ENCODE measurements at regions not wholly inside any gene's neighbourhood (a gene's known extent, or its start where the extent isn't known, plus 50 kb on each side); places are given as distances from the start of the nearest gene placed in this dataset.
A peak's percentile ranks its signal among the peaks of the same experiment; 100 is the strongest.
"Not testable (repeated sequence)": the region's sequence is repeated elsewhere in the genome, so short reads cannot be mapped to it uniquely, and the experiment has no call there.

DNA sequence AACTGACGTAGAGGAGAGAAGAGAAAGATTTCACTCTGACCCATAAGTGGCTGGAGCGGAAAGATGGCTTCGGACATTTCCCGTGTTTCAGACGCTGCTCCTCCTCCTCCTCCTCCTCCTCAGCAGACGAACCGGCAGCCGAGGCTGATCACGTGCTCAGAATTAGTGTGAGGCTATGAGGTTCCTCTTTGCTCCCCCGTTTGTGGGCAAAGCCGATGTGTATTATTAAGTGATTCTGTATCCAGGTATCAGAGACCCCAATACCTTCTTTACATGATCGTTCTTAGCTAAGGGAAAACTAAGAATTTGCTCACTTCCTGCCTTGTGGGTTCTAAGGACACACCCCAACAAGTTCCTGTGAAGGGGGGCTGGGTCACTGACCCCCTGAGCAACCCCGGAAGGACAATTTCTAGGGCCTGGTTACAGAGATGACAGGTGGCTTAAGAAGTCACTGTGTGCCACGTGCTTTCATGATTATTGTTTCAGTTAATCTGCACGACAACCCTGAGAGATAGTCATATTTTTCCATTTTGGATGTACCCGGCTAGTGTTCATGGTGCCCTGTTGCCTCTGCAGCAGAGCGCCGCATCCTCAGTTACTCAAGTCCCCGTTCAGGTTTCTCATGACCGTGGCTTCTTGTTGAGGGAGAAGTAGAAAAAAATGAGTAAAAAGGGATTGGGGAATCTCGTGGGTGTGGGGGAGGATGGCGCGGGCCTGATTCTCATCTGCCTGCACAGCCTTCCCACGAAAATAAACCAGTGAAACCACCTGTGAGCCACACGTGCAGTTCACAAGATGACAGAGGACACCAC is 671.8 kb downstream of the QKI start:
- Histone ChIP-seq H3K4me3 (ENCODE audit: low read length) (no peak overlapping the region), H3K4me1 (ENCODE audit: control insufficient read depth, insufficient read depth, low read length) (no peaks in the 10 kb centered on the region), H3K9me3 (ENCODE audit: control insufficient read depth, low read depth, low read length) (peaks cover 9% of the 10 kb centered on the region), H3K36me3 (ENCODE audit: control insufficient read depth, insufficient read depth, low read length) (no peaks in the 10 kb centered on the region), H3K27me3 (ENCODE audit: control insufficient read depth, insufficient read depth, low read length) (no peaks in the 10 kb centered on the region), H3K27ac (ENCODE audit: low read length) (no peak overlapping the region)
- no peak for DNase-seq
- no CpG with 5 or more reads among the region's 25 CpGs for WGBS (ENCODE audit: insufficient coverage, low lambda C conversion rate)

GRCh38 chr6:164085091-164086075 is 670.9 kb downstream of the QKI start:
- H3K4me1 ChIP-seq (ENCODE audit: control insufficient read depth, insufficient read depth, low read length): no peaks in the 10 kb centered on the region
- H3K36me3 ChIP-seq (ENCODE audit: control insufficient read depth, insufficient read depth, low read length): no peaks in the 10 kb centered on the region
- no peak overlapping the region for H3K27ac ChIP-seq (ENCODE audit: low read length)
- DNase-seq: peak; percentile 21 to 26
- H3K4me3 ChIP-seq (ENCODE audit: low read length): no peak overlapping the region
- peaks cover 7% of the 10 kb centered on the region for H3K9me3 ChIP-seq (ENCODE audit: control insufficient read depth, low read depth, low read length)
- no peaks in the 10 kb centered on the region for H3K27me3 ChIP-seq (ENCODE audit: control insufficient read depth, insufficient read depth, low read length)
- no CpG with 5 or more reads among the region's 33 CpGs for WGBS (ENCODE audit: insufficient coverage, low lambda C conversion rate)

DNA sequence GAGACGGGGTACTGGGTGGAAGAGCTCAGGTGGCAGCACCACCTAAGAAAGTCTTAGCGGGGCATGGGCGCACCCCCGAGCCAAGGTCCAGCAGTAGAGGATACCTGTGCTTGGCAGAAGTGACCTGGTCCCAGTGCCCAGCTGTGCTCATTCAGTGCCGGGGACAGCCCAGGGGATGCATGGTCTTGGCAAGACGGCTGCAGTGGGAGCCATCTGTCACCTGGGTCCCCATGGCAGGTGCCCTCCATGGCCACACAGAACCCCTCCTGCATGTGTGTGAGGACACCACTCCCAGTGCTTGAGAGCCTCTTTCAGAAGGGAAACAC is 664.7 kb downstream of the QKI start:
- Histone ChIP-seq H3K27ac (ENCODE audit: low read length) (no peak overlapping the region), H3K4me3 (ENCODE audit: low read length) (no peak overlapping the region), H3K36me3 (ENCODE audit: control insufficient read depth, insufficient read depth, low read length) (no peaks in the 10 kb centered on the region), H3K27me3 (ENCODE audit: control insufficient read depth, insufficient read depth, low read length) (no peaks in the 10 kb centered on the region), H3K9me3 (ENCODE audit: control insufficient read depth, low read depth, low read length) (no peaks in the 10 kb centered on the region), H3K4me1 (ENCODE audit: control insufficient read depth, insufficient read depth, low read length) (no peaks in the 10 kb centered on the region)
- no peak for DNase-seq
- no CpG with 5 or more reads among the region's 6 CpGs for WGBS (ENCODE audit: insufficient coverage, low lambda C conversion rate)

DNA sequence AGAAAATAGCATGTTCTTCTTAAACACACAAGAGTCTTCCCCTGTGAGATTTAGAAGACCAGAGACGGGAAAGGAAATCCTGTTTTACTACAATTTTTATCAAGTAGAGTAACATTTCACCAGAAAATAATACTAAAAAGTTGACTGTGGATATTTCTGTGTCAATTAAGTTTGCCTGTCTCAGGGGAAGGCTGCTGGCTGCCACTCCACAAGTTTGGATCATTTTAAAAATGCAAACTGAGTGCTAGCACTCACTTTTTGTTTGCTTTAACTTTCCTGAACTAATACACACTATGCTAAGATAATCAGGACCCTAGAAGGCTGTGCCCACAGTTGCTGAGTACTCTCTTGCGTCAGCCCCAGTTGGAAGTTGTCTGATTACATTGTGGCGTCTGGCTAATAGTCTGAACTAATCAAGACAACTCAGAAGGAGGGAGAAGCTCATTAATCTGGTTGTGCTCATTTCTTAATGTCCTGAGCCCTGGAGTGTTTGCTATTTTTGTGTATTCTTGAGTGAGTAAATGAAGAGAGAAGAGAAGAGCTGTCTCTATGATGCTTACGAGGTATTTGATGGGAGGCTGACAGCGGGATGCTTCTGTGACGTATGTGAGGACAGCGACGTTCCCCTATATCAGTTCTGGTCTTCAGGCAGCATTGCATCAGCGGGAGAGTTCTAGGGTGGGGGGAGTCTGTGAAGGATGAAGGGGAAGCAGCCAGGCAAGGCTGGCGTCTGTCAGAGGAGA is 664.2 kb downstream of the QKI start:
- WGBS (ENCODE audit: insufficient coverage, low lambda C conversion rate): 60% methylated on average over 1 of the region's 10 CpGs
- Histone ChIP-seq H3K9me3 (ENCODE audit: control insufficient read depth, low read depth, low read length) (no peaks in the 10 kb centered on the region), H3K4me1 (ENCODE audit: control insufficient read depth, insufficient read depth, low read length) (no peaks in the 10 kb centered on the region)

GRCh38 chr6:164076818-164077532 is 662.5 kb downstream of the QKI start:
- DNase-seq; H3K27ac ChIP-seq (ENCODE audit: low read length); H3K4me3 ChIP-seq (ENCODE audit: low read length); H3K27me3 ChIP-seq (ENCODE audit: control insufficient read depth, insufficient read depth, low read length); H3K36me3 ChIP-seq (ENCODE audit: control insufficient read depth, insufficient read depth, low read length); H3K4me1 ChIP-seq (ENCODE audit: control insufficient read depth, insufficient read depth, low read length); H3K9me3 ChIP-seq (ENCODE audit: control insufficient read depth, low read depth, low read length): not testable (repeated sequence)
- WGBS (ENCODE audit: insufficient coverage, low lambda C conversion rate): no CpG with 5 or more reads among the region's 3 CpGs

More for the DNA sequence above, 664.2 kb downstream of the QKI start:
- H3K36me3 ChIP-seq (ENCODE audit: control insufficient read depth, insufficient read depth, low read length): no peaks in the 10 kb centered on the region
- no peaks in the 10 kb centered on the region for H3K27me3 ChIP-seq (ENCODE audit: control insufficient read depth, insufficient read depth, low read length)
- no peak for DNase-seq
- H3K27ac ChIP-seq (ENCODE audit: low read length): no peak overlapping the region
- H3K4me3 ChIP-seq (ENCODE audit: low read length): no peak overlapping the region

DNA sequence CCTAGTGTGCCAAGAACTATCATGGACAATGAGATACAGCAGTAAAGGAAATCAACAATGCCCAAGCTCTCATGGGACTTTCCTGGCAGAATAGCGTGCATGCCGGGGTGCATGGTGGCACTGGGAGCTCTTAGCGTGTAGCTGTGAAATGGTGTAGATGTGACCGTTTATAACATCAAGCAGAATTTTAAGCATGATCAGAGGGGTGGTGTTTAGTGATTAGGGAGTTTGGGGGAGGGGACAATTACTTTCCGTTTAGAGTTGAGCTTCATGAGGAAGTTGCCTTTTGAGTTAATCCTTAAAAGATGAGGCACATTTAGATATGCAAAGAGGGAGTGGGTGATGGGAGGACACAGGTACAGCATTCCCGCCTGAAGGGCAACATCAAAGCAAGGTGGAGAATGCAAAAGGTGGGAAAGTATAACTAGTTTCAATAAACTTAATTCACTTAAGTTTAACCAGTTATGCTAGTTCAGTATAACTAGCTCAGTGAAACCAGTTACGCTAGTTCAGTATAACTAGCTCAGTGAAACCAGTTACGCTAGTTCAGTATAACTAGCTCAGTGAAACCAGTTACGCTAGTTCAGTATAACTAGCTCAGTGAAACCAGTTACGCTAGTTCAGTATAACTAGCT is 661.6 kb downstream of the QKI start:
- Histone ChIP-seq H3K9me3 (ENCODE audit: control insufficient read depth, low read depth, low read length) (no peaks in the 10 kb centered on the region), H3K27me3 (ENCODE audit: control insufficient read depth, insufficient read depth, low read length) (no peaks in the 10 kb centered on the region), H3K27ac (ENCODE audit: low read length) (no peak overlapping the region), H3K4me3 (ENCODE audit: low read length) (no peak overlapping the region), H3K36me3 (ENCODE audit: control insufficient read depth, insufficient read depth, low read length) (no peaks in the 10 kb centered on the region), H3K4me1 (ENCODE audit: control insufficient read depth, insufficient read depth, low read length) (no peaks in the 10 kb centered on the region)
- no peak for DNase-seq
- 83% methylated on average over 1 of the region's 10 CpGs for WGBS (ENCODE audit: insufficient coverage, low lambda C conversion rate)

DNA sequence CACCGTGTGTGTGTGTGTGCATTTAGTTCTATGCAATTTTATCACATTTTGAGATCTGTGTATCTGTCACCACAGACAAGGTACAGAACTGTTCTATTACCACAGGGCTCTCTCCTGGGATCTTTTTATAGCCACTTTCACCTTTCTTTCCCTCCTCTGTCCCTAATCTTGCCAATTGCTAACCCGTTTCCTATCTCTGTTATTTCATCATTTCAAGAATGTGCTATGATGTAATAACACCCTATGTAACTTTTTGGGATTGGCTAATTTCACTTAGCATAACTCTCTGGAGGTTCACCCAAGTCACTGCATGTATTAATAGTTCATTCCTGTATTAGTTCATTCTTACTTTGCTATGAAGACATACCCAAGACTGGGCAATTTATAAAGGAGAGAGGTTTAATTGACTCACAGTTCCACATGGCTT is 657.7 kb downstream of the QKI start:
- H3K9me3 ChIP-seq (ENCODE audit: control insufficient read depth, low read depth, low read length): no peaks in the 10 kb centered on the region
- no peak overlapping the region for H3K4me3 ChIP-seq (ENCODE audit: low read length)
- H3K36me3 ChIP-seq (ENCODE audit: control insufficient read depth, insufficient read depth, low read length): no peaks in the 10 kb centered on the region
- no peak overlapping the region for H3K27ac ChIP-seq (ENCODE audit: low read length)
- no peaks in the 10 kb centered on the region for H3K27me3 ChIP-seq (ENCODE audit: control insufficient read depth, insufficient read depth, low read length)
- DNase-seq: no peak
- no peaks in the 10 kb centered on the region for H3K4me1 ChIP-seq (ENCODE audit: control insufficient read depth, insufficient read depth, low read length)
- WGBS (ENCODE audit: insufficient coverage, low lambda C conversion rate): no CpG with 5 or more reads among the region's 2 CpGs

DNA sequence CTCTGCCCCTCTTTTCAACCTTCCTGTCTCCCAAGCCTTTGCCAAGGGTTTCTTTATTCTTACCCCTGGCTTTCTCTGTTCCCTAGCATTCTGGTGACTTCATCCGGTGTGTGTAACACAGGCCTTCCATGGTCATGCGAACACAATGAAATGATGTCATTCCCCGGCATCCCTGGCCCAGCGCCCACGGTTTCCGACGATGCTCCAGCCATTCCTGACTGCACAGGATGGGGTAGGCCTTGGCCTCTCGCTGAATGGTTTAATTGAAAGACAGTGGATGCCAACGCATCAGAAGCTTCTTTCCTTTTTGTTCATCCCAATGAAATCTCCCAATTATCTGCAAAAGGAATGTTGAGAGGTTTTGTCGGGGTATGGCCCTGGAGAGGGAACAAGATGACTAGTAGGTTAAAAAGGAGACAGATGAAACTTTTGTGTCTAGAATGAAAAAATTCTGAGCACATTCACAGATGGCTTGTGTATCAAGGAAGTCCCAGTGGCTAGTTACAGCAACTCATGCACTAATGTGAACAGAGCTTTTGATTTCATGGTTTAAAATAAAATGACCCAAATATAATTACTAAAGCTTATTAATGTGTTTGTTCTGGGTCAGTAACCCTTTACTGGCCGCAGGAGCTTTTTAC is 655.0 kb downstream of the QKI start:
- no peaks in the 10 kb centered on the region for H3K36me3 ChIP-seq (ENCODE audit: control insufficient read depth, insufficient read depth, low read length)
- no peaks in the 10 kb centered on the region for H3K4me1 ChIP-seq (ENCODE audit: control insufficient read depth, insufficient read depth, low read length)
- H3K9me3 ChIP-seq (ENCODE audit: control insufficient read depth, low read depth, low read length): no peaks in the 10 kb centered on the region
- H3K27ac ChIP-seq (ENCODE audit: low read length): no peak overlapping the region
- WGBS (ENCODE audit: insufficient coverage, low lambda C conversion rate): no CpG with 5 or more reads among the region's 11 CpGs
- H3K4me3 ChIP-seq (ENCODE audit: low read length): no peak overlapping the region
- no peaks in the 10 kb centered on the region for H3K27me3 ChIP-seq (ENCODE audit: control insufficient read depth, insufficient read depth, low read length)
- DNase-seq: peak; percentile 23 to 25

GRCh38 chr6:164068527-164068926 is 654.0 kb downstream of the QKI start:
- no peaks in the 10 kb centered on the region for H3K36me3 ChIP-seq (ENCODE audit: control insufficient read depth, insufficient read depth, low read length)
- no peaks in the 10 kb centered on the region for H3K27me3 ChIP-seq (ENCODE audit: control insufficient read depth, insufficient read depth, low read length)
- no peaks in the 10 kb centered on the region for H3K4me1 ChIP-seq (ENCODE audit: control insufficient read depth, insufficient read depth, low read length)
- H3K27ac ChIP-seq (ENCODE audit: low read length): no peak overlapping the region
- no peak for DNase-seq
- no peaks in the 10 kb centered on the region for H3K9me3 ChIP-seq (ENCODE audit: control insufficient read depth, low read depth, low read length)
- 94% methylated on average over 3 of the region's 4 CpGs for WGBS (ENCODE audit: insufficient coverage, low lambda C conversion rate)
- H3K4me3 ChIP-seq (ENCODE audit: low read length): no peak overlapping the region
